ENCODE measurements at regions not wholly inside any gene's neighbourhood (a gene's known extent, or its start where the extent isn't known, plus 50 kb on each side); places are given as distances from the start of the nearest gene placed in this dataset.
"Not testable (repeated sequence)": the region's sequence is repeated elsewhere in the genome, so short reads cannot be mapped to it uniquely, and the experiment has no call there.

DNA sequence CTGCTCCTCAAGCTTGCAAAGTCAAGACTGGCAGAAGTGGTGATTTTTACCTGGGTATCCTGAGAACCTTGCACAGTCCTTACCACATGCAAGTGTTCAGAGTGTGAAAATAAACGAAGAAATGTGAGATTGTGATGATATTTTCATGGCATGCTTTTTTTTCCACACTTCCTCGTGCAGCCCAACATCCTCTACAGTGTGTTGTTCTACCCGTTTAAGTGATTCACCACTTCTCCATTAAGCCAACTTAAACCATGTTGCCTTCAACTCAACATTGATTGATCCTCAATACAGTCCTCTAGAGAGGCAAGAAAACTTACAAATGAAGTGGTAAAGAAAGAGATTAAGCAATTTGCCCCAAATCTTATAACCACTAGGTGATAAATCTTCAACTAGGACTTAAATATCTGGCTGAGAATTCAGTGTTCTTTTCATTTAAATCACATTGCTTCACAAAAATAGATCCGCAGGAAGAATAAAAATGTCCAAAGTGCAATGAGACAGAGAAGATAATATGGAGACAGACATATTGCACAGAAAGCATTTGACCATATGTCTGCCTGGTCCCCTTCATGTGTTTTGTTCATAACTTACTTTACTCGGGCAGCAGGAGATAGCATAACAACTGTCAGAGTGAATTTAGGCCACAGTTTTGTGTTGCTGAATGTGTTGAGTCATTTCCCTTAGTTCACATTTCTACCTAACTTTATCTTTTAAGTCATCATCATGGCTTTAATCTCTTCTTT is 75.8 kb upstream of the PARP8 start:
- DNase-seq (ENCODE audit: low read depth), result not testable (repeated sequence)

DNA sequence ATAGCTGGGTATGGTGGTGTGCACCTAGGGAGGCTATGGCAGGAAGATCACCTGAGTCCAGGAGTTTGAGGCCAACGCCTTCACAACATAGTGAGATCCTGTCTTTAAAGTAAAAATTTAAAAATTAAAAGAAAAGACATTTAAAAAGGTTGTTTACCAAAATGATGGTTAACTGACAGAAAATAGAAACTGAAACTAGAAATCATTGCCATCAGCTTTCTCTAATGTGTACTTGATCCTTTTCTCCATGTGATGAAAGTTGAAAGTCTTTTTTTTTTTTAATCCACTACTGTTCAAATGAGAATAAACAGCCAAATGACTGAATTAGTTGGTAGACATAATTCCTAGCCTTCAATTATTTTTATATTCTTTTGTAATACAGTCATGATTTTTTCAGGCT is 75.1 kb upstream of the PARP8 start:
- DNase-seq (ENCODE audit: low read depth), result not testable (repeated sequence)

DNA sequence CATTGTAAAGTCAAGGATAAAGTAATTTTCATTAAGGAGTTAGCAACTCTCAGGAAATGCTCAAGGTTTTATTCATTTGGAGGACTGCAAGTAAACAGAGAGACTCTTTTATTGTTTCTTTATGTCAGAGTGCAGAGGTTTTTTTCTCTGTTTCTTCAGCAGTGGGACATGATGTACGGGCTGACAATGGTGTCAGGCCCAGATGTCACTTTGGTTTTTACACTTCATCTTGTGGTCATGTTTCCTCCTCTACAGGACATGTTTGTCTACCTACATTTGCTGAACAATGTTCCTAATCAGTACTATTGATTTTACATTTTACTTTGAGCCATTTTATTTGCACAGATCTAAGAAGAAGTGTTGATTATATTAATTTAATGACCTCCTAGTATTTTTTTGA is 72.8 kb upstream of the PARP8 start:
- DNase-seq (ENCODE audit: low read depth), result peak; percentile 1

DNA sequence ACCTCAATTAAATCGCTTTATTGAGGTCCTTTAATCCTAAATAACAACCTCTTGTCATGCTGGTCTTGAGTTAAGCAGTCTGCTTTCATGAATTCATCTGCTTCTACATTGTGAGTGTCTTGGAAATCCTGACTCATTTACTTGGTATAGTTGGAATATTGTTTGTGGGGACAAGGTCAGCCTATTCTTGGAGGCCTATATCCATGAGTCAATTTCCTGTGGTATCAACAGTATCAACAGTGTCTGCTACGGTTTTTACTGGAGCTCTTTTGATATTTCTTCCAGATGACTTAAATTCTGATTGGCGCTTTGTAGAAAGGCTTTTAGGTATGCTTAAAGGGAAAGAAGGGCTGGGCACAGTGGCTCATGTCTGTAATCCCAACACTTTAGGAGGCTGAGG is 71.2 kb upstream of the PARP8 start:
- DNase-seq (ENCODE audit: low read depth), result no peak

DNA sequence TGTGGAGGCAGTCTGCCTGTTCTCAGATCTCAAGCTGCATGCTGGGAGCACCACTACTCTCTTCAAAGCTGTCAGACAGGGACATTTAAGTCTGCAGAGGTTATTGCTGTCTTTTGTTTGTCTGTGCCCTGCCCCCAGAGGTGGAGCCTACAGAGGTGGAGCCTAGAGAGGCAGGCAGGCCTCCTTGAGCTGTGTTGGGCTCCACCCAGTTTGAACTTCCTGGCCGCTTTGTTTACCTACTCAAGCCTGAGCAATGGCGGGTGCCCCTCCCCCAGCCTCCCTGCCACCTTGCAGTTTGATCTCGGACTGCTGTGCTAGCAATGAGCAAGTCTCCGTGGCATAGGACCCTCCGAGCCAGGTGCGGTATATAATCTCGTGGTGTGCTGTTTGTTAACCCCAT is 64.9 kb upstream of the PARP8 start:
- DNase-seq (ENCODE audit: low read depth), result not testable (repeated sequence)

DNA sequence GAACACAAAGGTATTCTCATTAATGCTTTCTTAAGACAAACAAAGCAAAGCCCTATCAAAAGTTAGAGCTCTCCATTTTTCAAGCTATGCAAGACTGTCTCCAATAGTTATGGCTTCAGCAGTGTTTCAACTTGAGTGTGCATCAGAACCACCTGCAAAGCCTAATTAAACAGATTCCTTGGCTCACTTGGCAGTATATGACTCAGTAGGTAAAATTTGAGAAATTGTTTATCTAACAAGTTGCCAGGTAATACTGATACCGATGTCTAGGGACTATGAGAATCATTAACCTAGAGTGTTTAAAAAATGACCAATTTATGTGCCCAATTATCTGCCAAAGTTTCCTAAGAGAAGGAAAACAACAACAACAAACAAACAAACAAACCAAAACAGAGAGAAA is 60.3 kb upstream of the PARP8 start:
- no peak for DNase-seq (ENCODE audit: low read depth)

DNA sequence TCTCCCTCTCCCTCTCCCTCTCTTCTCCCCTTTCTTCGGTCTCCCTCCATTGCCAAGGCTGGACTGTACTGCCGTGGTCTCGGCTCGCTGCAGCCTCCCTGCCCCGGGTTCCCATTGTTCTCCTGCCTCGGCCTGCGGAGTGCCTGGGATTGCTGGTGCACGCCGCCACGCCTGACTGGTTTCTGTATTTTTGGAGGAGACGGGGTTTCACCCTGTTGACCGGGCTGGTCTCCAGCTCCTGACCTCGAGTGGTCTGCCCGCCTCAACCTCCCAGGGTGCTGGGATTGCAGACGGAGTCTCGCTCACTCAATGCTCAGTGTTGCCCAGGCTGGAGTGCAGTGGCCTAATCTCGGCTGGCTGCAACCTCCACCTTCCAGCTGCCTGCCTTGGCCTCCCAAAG is 59.0 kb upstream of the PARP8 start:
- DNase-seq (ENCODE audit: low read depth), result not testable (repeated sequence)

DNA sequence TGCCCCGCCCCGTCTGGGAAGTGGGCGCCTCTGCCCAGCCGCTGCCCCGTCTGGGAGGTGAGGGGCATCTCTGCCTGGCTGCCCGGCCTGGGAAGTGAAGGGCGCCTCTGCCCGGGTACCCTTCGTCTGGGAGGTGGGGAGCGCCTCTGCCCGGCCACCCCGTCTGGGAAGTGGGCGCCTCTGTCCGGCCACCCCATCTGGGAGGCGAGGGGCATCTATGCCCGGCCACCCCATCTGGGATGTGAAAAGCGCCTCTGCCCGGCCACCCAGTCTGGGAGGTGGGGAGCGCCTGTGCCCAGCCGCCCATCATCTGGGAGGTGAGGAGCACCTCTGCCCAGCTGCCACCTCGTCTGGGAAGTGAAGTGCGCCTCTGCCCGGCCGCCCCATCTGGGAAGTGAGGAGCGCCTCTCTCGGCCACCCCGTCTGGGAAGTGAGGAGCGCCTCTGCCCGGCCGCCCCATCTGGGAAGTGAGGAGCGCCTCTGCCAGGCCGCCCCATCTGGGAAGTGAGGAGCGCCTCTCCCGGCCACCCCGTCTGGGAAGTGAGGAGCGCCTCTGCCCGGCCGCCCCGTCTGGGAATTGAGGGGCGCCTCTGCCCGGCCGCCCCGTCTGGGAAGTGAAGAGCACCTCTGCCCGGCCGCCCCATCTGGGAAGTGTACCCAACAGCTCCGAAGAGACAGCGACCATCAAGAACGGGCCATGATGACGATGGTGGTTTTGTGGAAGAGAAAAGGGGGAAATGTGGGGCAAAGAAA is 58.3 kb upstream of the PARP8 start:
- DNase-seq (ENCODE audit: low read depth), result not testable (repeated sequence)

DNA sequence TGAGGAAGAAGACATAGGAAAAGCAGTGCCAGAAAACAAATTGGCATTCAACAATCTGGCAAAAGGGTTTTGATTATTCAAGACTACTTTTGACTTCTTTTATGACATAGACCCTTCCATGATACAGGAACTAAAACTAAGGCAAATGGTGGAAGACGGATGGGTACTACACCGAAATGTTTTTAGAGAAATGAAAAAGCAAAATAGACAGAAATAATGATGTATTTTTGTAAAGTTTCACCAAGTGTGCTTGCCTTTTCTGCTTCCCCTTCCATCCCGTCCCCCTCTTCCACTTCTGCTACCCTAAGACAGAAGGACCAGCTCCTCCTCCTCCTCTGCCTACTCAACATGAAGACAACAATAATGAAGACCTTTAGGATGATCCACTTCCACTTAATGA is 53.4 kb upstream of the PARP8 start:
- DNase-seq (ENCODE audit: low read depth), result not testable (repeated sequence)

Measured in stimulated activated CD8-positive, alpha-beta memory T cell treated with anti-CD3 and anti-CD28 coated beads, Interleukin-12 subunit alpha, Interleukin-12 subunit beta, amount 100 ng/mL, for 4 hours (primary cell).